Suprapubic skin (tissue), 4 donors: ENCODE measurements at regions not wholly inside any gene's neighbourhood (a gene's known extent, or its start where the extent isn't known, plus 50 kb on each side); places are given as distances from the start of the nearest gene placed in this dataset.

Experiments used
- EP300 ChIP-seq: sonication (generic); formaldehyde crosslinking; IDR thresholded peaks from one replicate; pipeline ENCODE4 v1.6.1; 2017; ENCODE audit warnings: antibody characterized with exemption
- POLR2A ChIP-seq, 2 donors: fragments of 450-650 bp; IDR thresholded peaks; one replicate each; pipeline ENCODE4 v1.6.1; 2017; ENCODE audit warnings: antibody characterized with exemption in 2 of 2, mild to moderate bottlenecking in 2 of 2, moderate library complexity in 2 of 2
- POLR2AphosphoS5 ChIP-seq, 3 donors: sonication (generic); formaldehyde crosslinking; IDR thresholded peaks; one replicate each; pipeline ENCODE4 v1.6.1; 2017; ENCODE audit warnings: antibody characterized with exemption in 3 of 3
- TF ChIP-seq, protein P1 (sequence below), 2 donors: fragments of 200-600 bp in 1 of 2; fragments of 450-650 bp in 1 of 2; sonication (generic) in 1 of 2; IDR thresholded peaks; one replicate each; pipeline ENCODE4 v1.5.1; 2016 to 2019; ENCODE audit warnings: antibody characterized with exemption in 2 of 2, mild to moderate bottlenecking in 1 of 2, moderate library complexity in 1 of 2

GRCh38 chr6:68026483-68026882, 608.6 kb upstream of the ADGRB3 start:
- TF ChIP-seq, protein P1, sequence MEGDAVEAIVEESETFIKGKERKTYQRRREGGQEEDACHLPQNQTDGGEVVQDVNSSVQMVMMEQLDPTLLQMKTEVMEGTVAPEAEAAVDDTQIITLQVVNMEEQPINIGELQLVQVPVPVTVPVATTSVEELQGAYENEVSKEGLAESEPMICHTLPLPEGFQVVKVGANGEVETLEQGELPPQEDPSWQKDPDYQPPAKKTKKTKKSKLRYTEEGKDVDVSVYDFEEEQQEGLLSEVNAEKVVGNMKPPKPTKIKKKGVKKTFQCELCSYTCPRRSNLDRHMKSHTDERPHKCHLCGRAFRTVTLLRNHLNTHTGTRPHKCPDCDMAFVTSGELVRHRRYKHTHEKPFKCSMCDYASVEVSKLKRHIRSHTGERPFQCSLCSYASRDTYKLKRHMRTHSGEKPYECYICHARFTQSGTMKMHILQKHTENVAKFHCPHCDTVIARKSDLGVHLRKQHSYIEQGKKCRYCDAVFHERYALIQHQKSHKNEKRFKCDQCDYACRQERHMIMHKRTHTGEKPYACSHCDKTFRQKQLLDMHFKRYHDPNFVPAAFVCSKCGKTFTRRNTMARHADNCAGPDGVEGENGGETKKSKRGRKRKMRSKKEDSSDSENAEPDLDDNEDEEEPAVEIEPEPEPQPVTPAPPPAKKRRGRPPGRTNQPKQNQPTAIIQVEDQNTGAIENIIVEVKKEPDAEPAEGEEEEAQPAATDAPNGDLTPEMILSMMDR (IDR thresholded peaks at IDR 0.05), result no peak
- no peak for TF ChIP-seq EP300
- TF ChIP-seq POLR2AphosphoS5 (IDR thresholded peaks at IDR 0.05), result no peak
- no peak for TF ChIP-seq POLR2A (IDR thresholded peaks at IDR 0.05)
